ENCODE measurements at regions not wholly inside any gene's neighbourhood (a gene's known extent, or its start where the extent isn't known, plus 50 kb on each side); places are given as distances from the start of the nearest gene placed in this dataset.

GRCh38 chr6:22886650-22887581 is 317.6 kb downstream of the HDGFL1 start:
- H3K4me2 ChIP-seq (ENCODE audit: insufficient read depth, low read length) = no peak overlapping the region
- no peaks in the 10 kb centered on the region for H3K9me3 ChIP-seq (replicated peaks; ENCODE audit: control insufficient read depth, insufficient read depth, low read length)
- H3K27me3 ChIP-seq (ENCODE audit: control insufficient read depth in 2 of 2, insufficient read depth in 2 of 2, low read length in 2 of 2) = no peaks in the 10 kb centered on the region
- H3K27ac ChIP-seq (ENCODE audit: insufficient read depth, low read depth, low read length) = no peak overlapping the region
- no peak overlapping the region for H3K4me3 ChIP-seq (replicated peaks in 1 of 3; ENCODE audit: insufficient read depth in 1 of 3, low read depth in 1 of 3, low read length in 3 of 3)
- FAIRE-seq (no peak), DNase-seq (ENCODE audit: low read depth, low spot score) (no peak)
- dilution Hi-C loops (cut with MboI; ENCODE audit: extremely low pct_ligation_motif_present, low sequenced_read_pairs) (no loop called here), intact Hi-C loops (cut with micrococcal nuclease) (no loop called here)
- no peak overlapping the region for H2AFZ ChIP-seq (ENCODE audit: low read depth, low read length)
- H3K9ac ChIP-seq (replicated peaks; ENCODE audit: extremely low read depth, insufficient read depth, low read length) = no peak overlapping the region
- no peaks in the 10 kb centered on the region for H4K20me1 ChIP-seq (replicated peaks; ENCODE audit: control insufficient read depth, extremely low read depth, insufficient read depth, low read length)
- no peaks in the 10 kb centered on the region for H3K79me2 ChIP-seq (ENCODE audit: control insufficient read depth, insufficient read depth, low read length)
- no peaks in the 10 kb centered on the region for H3K9me1 ChIP-seq (replicated peaks; ENCODE audit: control insufficient read depth, extremely low read depth, insufficient read depth, low read length)
- H3K4me1 ChIP-seq (ENCODE audit: control insufficient read depth, extremely low read depth, insufficient read depth, low read length) = peaks cover 57% of the 10 kb centered on the region
- CTCF ChIA-PET = no interaction called here
- TF ChIP-seq POLR2A (IDR thresholded peaks at IDR 0.05; ENCODE audit: low read depth, low read length) (no peak), JUN (IDR thresholded peaks at IDR 0.05; ENCODE audit: borderline replicate concordance, insufficient read depth, insufficient read length, low read depth) (no peak), GATA2 (IDR thresholded peaks at IDR 0.05; ENCODE audit: insufficient read depth, insufficient read length, low read depth, low read length) (no peak), MYC (IDR thresholded peaks at IDR 0.05; ENCODE audit: low read depth, low read length) (no peak), EZH2 (IDR thresholded peaks at IDR 0.05; ENCODE audit: borderline replicate concordance, low read depth, low read length, severe bottlenecking) (no peak), FOS (IDR thresholded peaks at IDR 0.05; ENCODE audit: borderline replicate concordance, insufficient read depth, low read length) (no peak), MAX (IDR thresholded peaks at IDR 0.05; ENCODE audit: insufficient read depth, insufficient read length) (no peak), POLR2AphosphoS5 (IDR thresholded peaks at IDR 0.05; ENCODE audit: insufficient read depth, low read depth, low read length) (no peak)
- TF ChIP-seq, protein P1, sequence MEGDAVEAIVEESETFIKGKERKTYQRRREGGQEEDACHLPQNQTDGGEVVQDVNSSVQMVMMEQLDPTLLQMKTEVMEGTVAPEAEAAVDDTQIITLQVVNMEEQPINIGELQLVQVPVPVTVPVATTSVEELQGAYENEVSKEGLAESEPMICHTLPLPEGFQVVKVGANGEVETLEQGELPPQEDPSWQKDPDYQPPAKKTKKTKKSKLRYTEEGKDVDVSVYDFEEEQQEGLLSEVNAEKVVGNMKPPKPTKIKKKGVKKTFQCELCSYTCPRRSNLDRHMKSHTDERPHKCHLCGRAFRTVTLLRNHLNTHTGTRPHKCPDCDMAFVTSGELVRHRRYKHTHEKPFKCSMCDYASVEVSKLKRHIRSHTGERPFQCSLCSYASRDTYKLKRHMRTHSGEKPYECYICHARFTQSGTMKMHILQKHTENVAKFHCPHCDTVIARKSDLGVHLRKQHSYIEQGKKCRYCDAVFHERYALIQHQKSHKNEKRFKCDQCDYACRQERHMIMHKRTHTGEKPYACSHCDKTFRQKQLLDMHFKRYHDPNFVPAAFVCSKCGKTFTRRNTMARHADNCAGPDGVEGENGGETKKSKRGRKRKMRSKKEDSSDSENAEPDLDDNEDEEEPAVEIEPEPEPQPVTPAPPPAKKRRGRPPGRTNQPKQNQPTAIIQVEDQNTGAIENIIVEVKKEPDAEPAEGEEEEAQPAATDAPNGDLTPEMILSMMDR (IDR thresholded peaks at IDR 0.05; ENCODE audit: extremely low read depth in 1 of 2, insufficient read depth in 1 of 2, low read depth in 1 of 2, low read length in 2 of 2) = no peak
- POLR2A ChIA-PET = no interaction called here
- no TSS peak for BruUV-seq (replicated peaks)
- no peaks in the 10 kb centered on the region for H3K36me3 ChIP-seq (ENCODE audit: control insufficient read depth in 2 of 2, extremely low read depth in 1 of 2, insufficient read depth in 2 of 2, low read length in 2 of 2)
